ENCODE measurements at regions not wholly inside any gene's neighbourhood (a gene's known extent, or its start where the extent isn't known, plus 50 kb on each side); places are given as distances from the start of the nearest gene placed in this dataset.
A peak's percentile ranks its signal among the peaks of the same experiment; 100 is the strongest.

DNA sequence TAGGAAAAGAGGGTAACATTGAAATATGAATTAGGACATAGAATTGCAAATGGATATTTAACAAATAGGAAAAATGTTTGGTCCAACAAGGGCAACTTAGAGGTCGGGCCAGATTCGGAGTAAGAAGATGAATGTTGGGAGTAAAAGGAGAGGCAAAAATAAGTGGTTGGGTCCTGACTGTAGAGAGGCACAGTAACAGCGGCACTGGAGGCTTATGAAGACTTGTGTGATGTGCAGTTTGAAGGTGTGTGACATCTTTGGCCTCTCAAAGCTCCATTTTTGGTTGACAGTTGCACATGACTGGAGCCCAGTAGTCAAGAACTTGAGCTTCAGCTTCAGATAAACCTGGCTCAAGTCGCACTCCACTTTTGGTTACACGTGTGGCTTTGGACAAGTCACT lies 109.9 kb upstream of the PAXBP1 start:
- no peak overlapping the region for H3K4me3 ChIP-seq (ENCODE audit: low read depth, low read length)
- DNase-seq (ENCODE audit: low read depth) = no peak
- TF ChIP-seq, protein P1, sequence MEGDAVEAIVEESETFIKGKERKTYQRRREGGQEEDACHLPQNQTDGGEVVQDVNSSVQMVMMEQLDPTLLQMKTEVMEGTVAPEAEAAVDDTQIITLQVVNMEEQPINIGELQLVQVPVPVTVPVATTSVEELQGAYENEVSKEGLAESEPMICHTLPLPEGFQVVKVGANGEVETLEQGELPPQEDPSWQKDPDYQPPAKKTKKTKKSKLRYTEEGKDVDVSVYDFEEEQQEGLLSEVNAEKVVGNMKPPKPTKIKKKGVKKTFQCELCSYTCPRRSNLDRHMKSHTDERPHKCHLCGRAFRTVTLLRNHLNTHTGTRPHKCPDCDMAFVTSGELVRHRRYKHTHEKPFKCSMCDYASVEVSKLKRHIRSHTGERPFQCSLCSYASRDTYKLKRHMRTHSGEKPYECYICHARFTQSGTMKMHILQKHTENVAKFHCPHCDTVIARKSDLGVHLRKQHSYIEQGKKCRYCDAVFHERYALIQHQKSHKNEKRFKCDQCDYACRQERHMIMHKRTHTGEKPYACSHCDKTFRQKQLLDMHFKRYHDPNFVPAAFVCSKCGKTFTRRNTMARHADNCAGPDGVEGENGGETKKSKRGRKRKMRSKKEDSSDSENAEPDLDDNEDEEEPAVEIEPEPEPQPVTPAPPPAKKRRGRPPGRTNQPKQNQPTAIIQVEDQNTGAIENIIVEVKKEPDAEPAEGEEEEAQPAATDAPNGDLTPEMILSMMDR (IDR thresholded peaks at IDR 0.05; ENCODE audit: control insufficient read depth, extremely low read depth, insufficient read depth) = no peak

- no peak for DNase-seq (ENCODE audit: low read depth)
- TF ChIP-seq, protein P1 (IDR thresholded peaks at IDR 0.05; ENCODE audit: control insufficient read depth, extremely low read depth, insufficient read depth) = 0 out of 2 replicates have a peak, but pooled peaks have one; percentile 15
- no peak overlapping the region for H3K4me3 ChIP-seq (ENCODE audit: low read depth, low read length)
Observed at GRCh38 chr21:32884062-32884461, 112.5 kb upstream of the PAXBP1 start.

DNA sequence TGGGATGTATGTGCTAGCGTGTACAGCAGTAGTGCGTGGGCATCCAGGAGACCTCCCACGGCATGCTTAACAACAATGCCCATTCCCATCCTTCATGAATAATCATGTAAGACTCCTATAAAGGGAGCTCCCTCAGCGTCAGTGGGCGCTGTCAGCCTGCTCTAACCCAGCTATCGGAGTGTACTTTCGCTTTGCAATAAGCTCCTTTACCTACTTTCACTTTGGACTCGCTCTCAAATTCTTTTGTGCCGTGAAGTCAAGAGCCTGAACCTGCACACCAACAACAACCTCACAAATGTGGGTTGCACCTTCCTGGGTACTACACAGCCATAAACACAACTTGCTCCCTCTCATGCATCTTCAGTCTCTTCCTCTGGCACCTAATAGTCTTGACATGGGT lies 114.8 kb upstream of the PAXBP1 start:
- no peak for DNase-seq (ENCODE audit: low read depth)
- TF ChIP-seq, protein P1 (IDR thresholded peaks at IDR 0.05; ENCODE audit: control insufficient read depth, extremely low read depth, insufficient read depth) = no peak
- H3K4me3 ChIP-seq (ENCODE audit: low read depth, low read length) = peak overlapping the region; percentile 49

DNA sequence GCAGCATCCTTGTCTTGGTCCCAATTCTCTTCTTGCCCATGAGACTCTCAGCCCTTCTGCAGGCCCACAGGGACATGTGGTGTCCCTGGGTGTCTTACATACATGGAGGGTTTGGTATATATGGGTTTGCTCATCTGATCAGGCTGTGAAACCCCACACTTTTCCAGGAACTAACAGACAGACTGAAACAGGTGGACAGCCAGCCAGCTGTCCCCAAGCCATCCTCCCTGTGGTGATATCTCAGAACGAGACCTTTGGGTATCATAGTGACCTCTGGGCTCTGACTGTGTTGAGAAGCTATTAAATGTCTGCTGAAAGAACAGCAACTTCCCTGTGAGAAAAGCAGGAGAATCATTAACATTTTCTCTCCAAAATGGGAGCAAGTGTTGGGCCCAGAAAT lies 115.5 kb upstream of the PAXBP1 start:
- TF ChIP-seq, protein P1 (IDR thresholded peaks at IDR 0.05; ENCODE audit: control insufficient read depth, extremely low read depth, insufficient read depth) = no peak
- no peak for DNase-seq (ENCODE audit: low read depth)
- no peak overlapping the region for H3K4me3 ChIP-seq (ENCODE audit: low read depth, low read length)

DNA sequence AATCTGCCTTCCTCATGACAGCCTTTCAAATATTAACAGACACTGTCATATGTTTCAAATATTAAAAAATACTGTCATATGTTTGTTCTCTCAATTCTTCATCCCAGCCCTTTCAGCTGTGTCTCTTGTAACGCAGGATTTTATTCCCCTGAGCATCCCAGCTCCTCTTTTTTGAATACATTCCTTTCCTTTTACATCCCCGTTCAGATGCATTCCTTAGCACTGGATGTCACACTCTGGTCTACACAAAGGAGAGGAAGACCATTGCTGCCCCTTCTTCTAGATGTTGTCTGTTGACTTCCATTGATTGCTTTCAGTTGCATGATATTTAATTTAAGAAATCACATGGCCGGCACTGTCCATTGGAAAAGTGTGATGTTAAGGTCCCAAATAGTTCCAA lies 117.4 kb upstream of the PAXBP1 start:
- no peak for DNase-seq (ENCODE audit: low read depth)
- TF ChIP-seq, protein P1 (IDR thresholded peaks at IDR 0.05; ENCODE audit: control insufficient read depth, extremely low read depth, insufficient read depth) = no peak
- no peak overlapping the region for H3K4me3 ChIP-seq (ENCODE audit: low read depth, low read length)

DNA sequence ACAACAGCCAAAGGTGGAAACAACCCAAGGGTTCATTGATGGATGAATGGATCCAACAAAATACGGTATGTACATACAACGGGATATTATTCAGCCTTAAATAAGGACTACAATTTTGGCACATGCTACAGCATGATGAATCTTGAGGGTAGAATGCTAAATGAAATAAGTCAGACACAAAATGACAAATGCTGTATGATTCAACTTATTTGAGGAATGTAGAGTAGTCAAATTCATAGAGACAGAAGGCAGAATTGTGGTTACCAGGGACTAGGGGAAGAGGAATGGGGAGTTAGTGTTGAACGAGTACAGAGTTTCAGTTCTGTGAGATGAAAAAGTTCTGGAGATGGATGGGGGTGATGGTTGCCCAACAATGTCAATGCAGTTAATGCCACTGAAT lies 118.0 kb upstream of the PAXBP1 start:
- H3K4me3 ChIP-seq (ENCODE audit: low read depth, low read length) = no peak overlapping the region
- no peak for DNase-seq (ENCODE audit: low read depth)
- TF ChIP-seq, protein P1 (IDR thresholded peaks at IDR 0.05; ENCODE audit: control insufficient read depth, extremely low read depth, insufficient read depth) = no peak

GRCh38 chr21:32894321-32894720 lies 122.8 kb upstream of the PAXBP1 start:
- TF ChIP-seq, protein P1 (IDR thresholded peaks at IDR 0.05; ENCODE audit: control insufficient read depth, extremely low read depth, insufficient read depth) = no peak
- H3K4me3 ChIP-seq (ENCODE audit: low read depth, low read length) = no peak overlapping the region

More at GRCh38 chr21:32894321-32894720, 122.8 kb upstream of the PAXBP1 start:
- DNase-seq (ENCODE audit: low read depth) = no peak
